ENCODE measurements at regions not wholly inside any gene's neighbourhood (a gene's known extent, or its start where the extent isn't known, plus 50 kb on each side); places are given as distances from the start of the nearest gene placed in this dataset.

DNA sequence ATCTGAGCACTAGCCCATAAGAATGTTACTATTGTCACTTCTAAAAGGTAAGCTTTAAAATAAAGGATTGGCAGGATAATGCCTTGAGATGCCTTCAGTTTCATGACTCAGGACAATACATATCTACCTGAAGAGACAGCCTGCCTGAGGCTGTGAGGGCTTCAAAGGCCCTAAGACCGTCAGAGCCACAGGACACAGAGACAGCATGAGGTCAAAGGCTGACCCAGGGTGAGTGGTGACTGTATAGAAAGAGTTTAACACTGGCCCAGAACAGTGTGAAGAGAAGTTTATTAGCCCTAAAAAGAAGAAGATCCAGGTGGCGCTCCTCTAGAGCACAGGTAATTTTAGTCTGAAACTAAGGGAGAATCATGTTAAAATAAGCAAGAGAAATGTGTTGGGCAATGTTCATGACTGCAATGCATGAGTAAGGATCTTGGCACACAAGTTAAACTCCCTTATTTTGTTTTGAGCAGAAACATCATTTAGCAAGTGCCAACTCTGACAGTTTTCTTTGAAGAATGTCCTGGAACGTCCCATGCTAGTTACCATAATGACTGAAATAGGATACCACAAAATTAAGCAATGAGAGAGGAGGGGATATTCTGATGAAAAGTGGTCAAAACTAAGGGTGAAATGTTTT lies 78.1 kb upstream of the FAM110C start:
- no peaks in the 10 kb centered on the region for H3K27me3 ChIP-seq (ENCODE audit: control insufficient read depth, insufficient read depth)
- H3K4me1 ChIP-seq (ENCODE audit: control insufficient read depth, insufficient read depth, low read length), result no peaks in the 10 kb centered on the region
- no peak for DNase-seq
- H3K9me3 ChIP-seq (ENCODE audit: control insufficient read depth, low read length), result no peaks in the 10 kb centered on the region
- 40% methylated on average over 3 of the region's 3 CpGs for WGBS
- no peak overlapping the region for H3K4me3 ChIP-seq (ENCODE audit: low read length)
- ATAC-seq, result no peak
- no peak overlapping the region for H3K27ac ChIP-seq (ENCODE audit: low read length)
- intact Hi-C loops (cut with DNase I), result no loop called here

DNA sequence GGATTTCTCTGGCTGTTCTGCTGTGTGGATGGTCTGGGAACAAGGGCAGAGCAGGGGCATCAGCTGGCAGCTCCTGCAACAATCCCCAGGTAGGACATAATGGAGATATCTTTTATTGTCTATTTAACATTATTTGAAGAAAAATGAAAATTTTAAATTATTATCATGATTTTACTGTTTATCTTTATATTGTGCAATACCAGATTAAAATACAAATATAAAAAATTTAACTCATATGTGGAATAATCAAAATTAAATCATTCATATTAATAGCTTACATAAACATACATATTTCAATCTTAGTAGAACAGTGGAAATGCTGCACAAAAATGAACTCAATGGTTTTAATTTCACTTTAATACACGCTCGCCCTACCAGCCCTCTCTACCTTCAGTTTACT lies 70.6 kb upstream of the FAM110C start:
- no peak overlapping the region for H3K27ac ChIP-seq (ENCODE audit: low read length)
- WGBS, result 88% methylated on average over 2 of the region's 2 CpGs
- ATAC-seq (no peak), DNase-seq (no peak)
- intact Hi-C loops (cut with DNase I), result no loop called here
- no peaks in the 10 kb centered on the region for H3K4me1 ChIP-seq (ENCODE audit: control insufficient read depth, insufficient read depth, low read length)
- H3K4me3 ChIP-seq (ENCODE audit: low read length), result no peak overlapping the region
- no peaks in the 10 kb centered on the region for H3K27me3 ChIP-seq (ENCODE audit: control insufficient read depth, insufficient read depth)
- H3K9me3 ChIP-seq (ENCODE audit: control insufficient read depth, low read length), result no peaks in the 10 kb centered on the region

DNA sequence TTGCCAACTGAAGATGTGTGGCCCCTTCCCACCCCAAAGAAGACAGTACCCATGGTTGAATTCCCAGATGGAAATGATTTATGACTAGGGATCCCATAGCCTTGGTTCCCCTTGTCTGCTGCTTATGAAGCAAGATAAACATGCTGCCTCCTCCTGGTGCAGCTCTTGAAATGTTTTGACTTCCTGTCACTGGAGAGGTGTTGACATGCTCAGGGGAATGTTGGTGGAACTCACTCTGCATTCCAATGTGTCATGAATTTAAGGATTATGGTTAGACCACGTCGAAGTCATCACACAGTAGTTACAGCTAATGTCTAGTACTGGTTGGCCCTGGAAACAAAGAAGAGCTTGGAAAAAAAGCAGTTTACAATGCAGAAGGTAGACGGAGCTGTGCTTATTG lies 69.0 kb upstream of the FAM110C start:
- Histone ChIP-seq H3K27me3 (ENCODE audit: control insufficient read depth, insufficient read depth) (no peaks in the 10 kb centered on the region), H3K27ac (ENCODE audit: low read length) (no peak overlapping the region), H3K4me1 (ENCODE audit: control insufficient read depth, insufficient read depth, low read length) (no peaks in the 10 kb centered on the region), H3K4me3 (ENCODE audit: low read length) (no peak overlapping the region), H3K9me3 (ENCODE audit: control insufficient read depth, low read length) (no peaks in the 10 kb centered on the region)
- DNase-seq, result no peak
- 22% methylated on average over 3 of the region's 3 CpGs for WGBS
- intact Hi-C loops (cut with DNase I), result no loop called here
- ATAC-seq, result no peak

DNA sequence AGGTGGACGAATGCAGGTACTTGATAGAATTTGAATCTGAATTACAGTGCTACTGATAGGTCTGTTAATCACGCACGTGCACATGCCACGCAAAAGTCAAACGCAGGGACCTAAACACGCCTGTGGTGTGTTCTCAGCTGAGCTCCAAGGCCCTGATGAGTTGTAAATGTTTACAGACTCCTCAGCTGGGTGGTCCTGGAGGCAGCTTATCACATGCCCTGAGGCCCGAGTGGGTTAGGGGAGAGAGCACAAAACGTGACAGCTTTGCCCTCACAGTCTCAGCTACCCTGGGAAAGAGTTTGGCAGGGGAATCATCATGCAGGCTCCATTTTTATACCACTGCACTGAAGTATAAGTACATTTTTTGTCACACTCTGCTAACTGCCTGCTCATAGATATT lies 68.3 kb upstream of the FAM110C start:
- no peak overlapping the region for H3K27ac ChIP-seq (ENCODE audit: low read length)
- intact Hi-C loops (cut with DNase I), result no loop called here
- DNase-seq (no peak), ATAC-seq (no peak)
- H3K9me3 ChIP-seq (ENCODE audit: control insufficient read depth, low read length), result no peaks in the 10 kb centered on the region
- H3K4me3 ChIP-seq (ENCODE audit: low read length), result no peak overlapping the region
- H3K4me1 ChIP-seq (ENCODE audit: control insufficient read depth, insufficient read depth, low read length), result no peaks in the 10 kb centered on the region
- H3K27me3 ChIP-seq (ENCODE audit: control insufficient read depth, insufficient read depth), result no peaks in the 10 kb centered on the region
- 36% methylated on average over 8 of the region's 8 CpGs for WGBS

DNA sequence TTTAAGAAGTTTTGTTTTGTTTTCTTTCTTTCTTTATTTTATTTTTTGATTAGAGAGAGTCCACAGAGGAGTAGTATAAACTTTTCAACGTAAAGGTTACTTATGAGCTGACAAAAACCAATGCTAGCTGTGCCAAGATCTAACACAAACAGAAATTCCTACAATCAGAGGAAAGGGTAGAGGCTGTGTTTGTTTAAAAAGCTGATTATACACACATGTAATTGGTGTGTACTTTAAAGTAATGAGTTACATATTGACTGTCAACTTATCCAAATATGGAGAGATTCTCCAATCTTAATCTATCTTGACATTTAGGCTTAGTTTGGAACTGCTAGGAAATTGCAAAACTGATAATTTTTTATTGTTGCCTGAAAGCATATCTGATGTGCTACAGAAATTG lies 63.7 kb upstream of the FAM110C start:
- ATAC-seq (no peak), DNase-seq (no peak)
- no peaks in the 10 kb centered on the region for H3K4me1 ChIP-seq (ENCODE audit: control insufficient read depth, insufficient read depth, low read length)
- H3K4me3 ChIP-seq (ENCODE audit: low read length), result no peak overlapping the region
- H3K27ac ChIP-seq (ENCODE audit: low read length), result no peak overlapping the region
- WGBS, result 31% methylated on average over 1 of the region's 1 CpG
- H3K9me3 ChIP-seq (ENCODE audit: control insufficient read depth, low read length), result no peaks in the 10 kb centered on the region
- intact Hi-C loops (cut with DNase I), result no loop called here
- no peaks in the 10 kb centered on the region for H3K27me3 ChIP-seq (ENCODE audit: control insufficient read depth, insufficient read depth)

DNA sequence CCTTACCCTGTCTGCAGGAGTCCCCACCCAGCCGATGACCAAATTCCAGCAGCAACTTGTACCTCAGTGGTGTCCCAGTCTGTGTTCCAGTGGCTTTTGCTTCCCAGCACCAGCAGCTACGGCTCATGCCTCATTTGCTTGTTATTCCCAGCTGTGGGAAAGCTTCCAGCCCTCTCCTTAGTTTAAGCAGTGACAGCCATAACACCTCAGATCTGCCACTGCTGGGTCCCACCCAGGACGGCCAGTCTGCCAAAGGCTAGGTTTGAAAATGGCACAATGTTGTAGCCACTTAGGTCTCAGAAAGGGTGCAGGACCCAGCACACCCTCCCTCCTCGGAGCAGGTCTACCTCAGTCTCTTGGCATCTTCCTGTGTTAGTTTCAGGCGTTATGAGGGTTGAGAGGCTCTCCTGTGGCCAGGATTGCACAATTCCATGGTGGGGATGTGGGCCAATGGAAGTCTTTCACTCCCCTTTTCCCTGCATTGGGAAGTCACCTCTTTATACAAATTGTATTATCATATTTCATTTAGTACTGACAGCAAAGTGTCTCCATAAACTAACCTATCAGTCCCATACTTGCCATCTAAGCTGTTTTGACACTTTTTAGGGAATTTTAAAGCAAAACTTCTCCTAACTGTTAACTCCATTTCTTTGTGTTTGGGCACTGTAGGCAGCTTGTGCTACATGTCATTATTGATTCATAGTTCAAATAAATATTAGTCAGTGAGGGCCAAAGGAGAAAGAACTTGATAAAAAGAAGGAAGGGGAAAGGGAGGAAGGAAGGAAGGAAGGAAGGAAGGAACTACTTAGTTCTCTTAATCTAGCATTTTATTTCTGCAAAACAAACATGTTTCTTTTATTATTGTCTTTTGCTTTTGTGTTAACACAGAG lies 62.9 kb upstream of the FAM110C start:
- Histone ChIP-seq H3K4me1 (ENCODE audit: control insufficient read depth, insufficient read depth, low read length) (no peaks in the 10 kb centered on the region), H3K27ac (ENCODE audit: low read length) (no peak overlapping the region), H3K27me3 (ENCODE audit: control insufficient read depth, insufficient read depth) (no peaks in the 10 kb centered on the region), H3K4me3 (ENCODE audit: low read length) (no peak overlapping the region), H3K9me3 (ENCODE audit: control insufficient read depth, low read length) (no peaks in the 10 kb centered on the region)
- intact Hi-C loops (cut with DNase I), result no loop called here
- DNase-seq (peak in 1 of 3 donors; percentile 44), ATAC-seq (peak; percentile 44 to 52)
- WGBS, result 53% methylated on average over 5 of the region's 5 CpGs

DNA sequence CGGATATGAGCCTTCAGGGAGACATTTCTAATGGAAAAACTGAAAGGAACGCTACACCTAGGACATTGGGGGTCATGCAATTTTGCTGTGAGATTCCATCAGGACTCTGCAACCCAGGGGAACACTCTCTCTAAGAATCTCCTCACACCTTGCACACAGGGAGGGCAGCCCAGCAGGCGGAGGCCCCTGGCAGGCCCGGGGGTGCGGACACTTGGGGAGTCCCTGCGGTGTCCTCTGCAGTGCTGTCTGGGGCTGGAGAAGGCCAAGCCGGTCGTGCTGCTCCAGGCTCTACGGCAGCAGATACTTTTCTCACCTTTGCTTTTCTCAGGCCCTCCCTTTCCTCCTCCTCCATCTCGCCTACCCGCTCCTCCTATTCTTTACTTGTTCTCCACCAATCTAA lies 54.7 kb upstream of the FAM110C start:
- Histone ChIP-seq H3K27ac (ENCODE audit: low read length) (no peak overlapping the region), H3K9me3 (ENCODE audit: control insufficient read depth, low read length) (no peaks in the 10 kb centered on the region), H3K27me3 (ENCODE audit: control insufficient read depth, insufficient read depth) (no peaks in the 10 kb centered on the region), H3K4me3 (ENCODE audit: low read length) (no peak overlapping the region), H3K4me1 (ENCODE audit: control insufficient read depth, insufficient read depth, low read length) (no peaks in the 10 kb centered on the region)
- DNase-seq, result no peak
- 85% methylated on average over 11 of the region's 11 CpGs for WGBS
- ATAC-seq, result no peak
- intact Hi-C loops (cut with DNase I), result no loop called here
